ENCODE measurements at regions not wholly inside any gene's neighbourhood (a gene's known extent, or its start where the extent isn't known, plus 50 kb on each side); places are given as distances from the start of the nearest gene placed in this dataset.

- TF ChIP-seq CTCF (IDR thresholded peaks at IDR 0.05) (no peak), POLR2AphosphoS5 (IDR thresholded peaks at IDR 0.05) (no peak)
Observed at GRCh38 chr1:4161366-4162006, 261.4 kb upstream of the C1orf174 start.
